HG03378 (cell line): ENCODE measurements at regions not wholly inside any gene's neighbourhood (a gene's known extent, or its start where the extent isn't known, plus 50 kb on each side); places are given as distances from the start of the nearest gene placed in this dataset.
"Not testable (repeated sequence)": the region's sequence is repeated elsewhere in the genome, so short reads cannot be mapped to it uniquely, and the experiment has no call there.

ENCODE experiments used
- ATAC-seq: cut with Tn5 transposase; IDR thresholded peaks from one replicate; pipeline ENCODE4 v1.9.1; 2021; ENCODE audit warnings: mild to moderate bottlenecking, moderate library complexity; ENCODE audit not compliant: unreplicated experiment

GRCh38 chr16:80263181-80263823 is 277.5 kb upstream of the DYNLRB2 start:
- ATAC-seq = no peak

- ATAC-seq = no peak
Observed at GRCh38 chr16:80260906-80261311, 279.9 kb upstream of the DYNLRB2 start.

DNA sequence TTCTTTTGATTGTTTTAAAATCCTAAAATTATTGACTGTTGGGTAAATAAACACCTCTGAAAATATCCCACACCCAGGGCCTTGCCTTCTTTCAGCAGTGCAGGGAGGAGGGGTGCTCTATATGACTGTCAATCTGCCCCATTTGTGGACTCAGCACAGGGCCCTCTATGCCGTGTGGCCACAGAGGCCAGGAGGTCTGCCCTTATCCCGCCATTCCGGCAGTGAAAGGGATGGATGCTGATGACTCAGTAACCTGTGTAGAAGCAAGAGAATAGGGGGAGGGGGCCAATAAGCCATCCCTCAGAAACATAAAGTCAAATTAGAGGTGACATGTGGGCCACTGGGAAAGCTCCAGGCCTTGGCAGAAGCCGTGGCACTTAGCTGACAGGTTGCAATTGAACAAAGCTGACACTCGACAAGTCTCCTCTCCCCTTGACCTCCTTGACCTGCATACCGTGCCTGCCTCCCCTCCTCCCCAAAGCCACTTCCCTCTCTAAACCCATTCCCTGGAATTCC is 281.4 kb upstream of the DYNLRB2 start:
- ATAC-seq = no peak

DNA sequence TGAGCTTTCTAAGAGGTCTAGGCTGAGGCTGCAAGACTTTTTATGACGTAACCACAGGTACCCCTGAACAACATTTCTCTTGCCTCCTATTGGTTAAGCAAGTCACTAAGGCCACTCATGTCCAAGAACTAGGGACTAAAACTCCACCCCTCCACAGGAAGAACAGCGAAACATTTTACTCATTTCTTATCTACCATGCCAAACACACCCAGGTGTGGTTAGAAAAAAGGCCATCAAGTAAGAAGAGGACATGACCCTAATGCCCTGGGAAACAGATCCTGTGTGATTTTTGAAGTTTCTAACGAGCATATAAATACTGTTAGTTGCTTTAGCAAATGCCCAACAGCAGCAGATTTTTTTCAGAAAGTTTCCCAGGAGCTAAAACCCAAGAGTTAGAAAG is 282.4 kb upstream of the DYNLRB2 start:
- ATAC-seq = no peak

- ATAC-seq = no peak
Observed at GRCh38 chr16:80254970-80255369, 285.8 kb upstream of the DYNLRB2 start.

GRCh38 chr16:80253741-80254140 is 287.1 kb upstream of the DYNLRB2 start:
- no peak for ATAC-seq

- ATAC-seq = no peak
Observed at GRCh38 chr16:80250381-80250780, 290.4 kb upstream of the DYNLRB2 start.

DNA sequence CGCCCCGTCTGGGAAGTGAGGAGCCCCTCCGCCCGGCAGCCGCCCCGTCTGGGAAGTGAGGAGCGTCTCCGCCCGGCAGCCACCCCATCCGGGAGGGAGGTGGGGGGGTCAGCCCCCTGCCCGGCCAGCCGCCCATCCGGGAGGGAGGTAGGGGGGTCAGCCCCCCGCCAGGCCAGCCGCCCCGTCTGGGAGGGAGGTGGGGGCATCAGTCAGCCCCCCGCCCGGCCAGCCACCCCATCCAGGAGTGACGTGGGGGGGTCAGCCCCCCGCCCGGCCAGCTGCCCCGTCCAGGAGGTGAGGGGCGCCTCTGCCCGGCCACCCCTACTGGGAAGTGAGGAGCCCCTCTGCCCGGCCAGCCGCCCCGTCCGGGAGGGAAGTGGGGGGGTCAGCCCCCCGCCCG is 297.5 kb upstream of the DYNLRB2 start:
- ATAC-seq = not testable (repeated sequence)

DNA sequence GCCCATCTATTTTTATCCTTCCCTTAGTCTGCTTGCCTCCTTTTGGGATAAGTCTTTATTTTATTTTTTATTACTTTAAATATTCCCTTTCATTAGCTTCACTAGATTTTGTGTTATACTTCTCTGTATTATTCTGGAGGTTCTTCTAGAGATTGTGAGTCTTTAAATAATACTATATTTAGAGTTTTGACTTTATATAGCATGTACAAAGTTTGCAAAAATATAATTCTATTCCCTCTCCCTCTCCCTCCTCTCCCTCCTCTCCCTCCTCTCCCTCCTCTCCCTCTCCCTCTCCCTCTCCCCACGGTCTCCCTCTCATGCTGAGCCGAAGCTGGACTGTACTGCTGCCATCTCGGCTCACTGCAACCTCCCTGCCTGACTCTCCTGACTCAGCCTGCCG is 298.5 kb upstream of the DYNLRB2 start:
- not testable (repeated sequence) for ATAC-seq

DNA sequence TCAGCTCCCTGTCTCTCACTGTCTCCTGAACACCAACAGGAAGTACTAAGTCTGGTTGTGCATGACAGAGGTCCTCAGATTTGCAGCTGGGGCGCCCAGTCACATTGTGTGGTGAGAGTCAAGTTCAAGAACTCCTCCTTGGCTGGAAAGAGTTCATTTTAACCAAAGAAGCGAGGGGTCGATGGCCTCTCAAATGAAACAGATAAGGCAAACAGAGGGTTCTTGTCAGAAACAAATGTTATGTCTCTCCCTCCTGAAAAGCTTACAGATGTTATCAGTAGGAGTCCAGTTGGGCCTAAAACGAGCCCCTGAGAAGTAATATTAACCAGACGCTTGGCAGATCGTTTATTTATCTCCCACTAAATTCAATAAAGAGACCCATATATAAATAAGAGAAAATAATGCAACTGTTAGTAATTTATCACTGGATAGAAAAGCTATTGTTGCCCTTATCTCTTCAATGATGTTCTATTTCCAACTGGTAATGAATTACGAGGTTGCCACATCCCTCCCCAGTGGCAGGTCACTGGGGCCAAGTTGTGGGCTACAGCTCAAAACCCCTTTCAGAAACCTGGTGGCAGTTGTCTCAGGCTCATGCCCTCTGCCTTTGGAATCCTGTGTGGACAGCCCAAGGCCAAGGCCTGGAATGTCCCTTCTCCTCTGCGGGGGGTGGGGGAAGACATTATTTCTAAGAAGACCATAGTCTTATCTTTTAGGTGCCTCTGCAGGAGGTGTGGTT is 307.5 kb upstream of the DYNLRB2 start:
- no peak for ATAC-seq

DNA sequence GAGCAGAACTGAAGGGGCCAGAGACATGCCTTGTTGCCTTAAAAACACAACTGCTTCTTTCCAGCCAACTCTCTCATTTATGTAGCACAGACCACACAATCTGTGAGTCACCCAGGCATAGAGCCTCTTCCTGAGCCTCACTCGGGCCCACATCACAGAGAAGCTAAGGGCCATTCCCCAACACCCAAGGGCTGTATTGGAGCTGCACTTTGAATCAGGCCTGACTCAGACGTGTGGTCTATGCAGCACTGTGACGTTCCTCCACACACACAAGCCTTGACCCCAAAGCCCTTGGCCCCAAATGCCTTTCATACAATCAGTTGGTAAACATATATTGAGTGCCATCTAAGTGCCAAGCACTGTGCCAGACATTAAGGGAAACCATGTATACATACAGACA is 308.9 kb upstream of the DYNLRB2 start:
- peak; percentile 92 for ATAC-seq

DNA sequence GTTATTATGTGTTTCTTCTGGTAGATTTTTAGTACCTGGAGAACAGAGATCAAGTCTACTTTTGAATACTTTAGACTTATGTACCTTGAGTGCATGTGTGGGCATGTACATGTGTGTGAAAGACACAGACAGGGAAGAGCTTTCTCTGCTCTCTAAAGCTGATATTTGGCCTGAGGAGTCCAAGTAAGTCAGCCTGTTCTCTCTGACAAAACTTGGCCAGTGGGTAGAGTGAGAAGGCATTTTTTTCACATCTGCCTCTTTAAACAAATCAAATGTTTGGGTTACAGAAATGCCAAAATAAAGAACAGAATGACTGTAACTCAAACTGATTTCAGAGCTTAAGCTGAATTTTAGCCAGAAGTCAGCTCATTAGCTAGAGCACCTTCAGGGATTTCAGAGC is 309.7 kb upstream of the DYNLRB2 start:
- no peak for ATAC-seq

- no peak for ATAC-seq
Observed at GRCh38 chr16:80230328-80231120, 310.3 kb upstream of the DYNLRB2 start.

- ATAC-seq = no peak
Observed at GRCh38 chr16:80226499-80226898, 314.3 kb upstream of the DYNLRB2 start.

DNA sequence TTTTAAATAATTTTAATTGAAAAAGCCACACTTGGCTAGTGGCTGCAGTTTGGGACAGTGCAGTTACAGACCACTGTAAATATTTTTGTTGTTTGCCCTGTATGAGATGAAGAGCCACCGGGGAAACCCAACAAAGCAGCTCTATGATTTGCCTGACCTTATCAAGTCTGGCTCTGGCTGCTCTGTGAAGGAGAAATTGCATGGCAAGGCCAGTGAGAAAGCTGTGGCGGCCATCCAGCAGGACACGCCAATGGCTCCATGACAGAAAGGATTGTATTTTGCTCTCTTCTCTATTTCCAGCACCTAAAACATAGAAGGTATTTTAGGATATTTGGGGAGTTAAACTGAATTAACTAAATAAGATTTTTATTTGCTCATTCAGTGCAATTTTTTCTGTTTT is 330.0 kb upstream of the DYNLRB2 start:
- ATAC-seq = no peak

DNA sequence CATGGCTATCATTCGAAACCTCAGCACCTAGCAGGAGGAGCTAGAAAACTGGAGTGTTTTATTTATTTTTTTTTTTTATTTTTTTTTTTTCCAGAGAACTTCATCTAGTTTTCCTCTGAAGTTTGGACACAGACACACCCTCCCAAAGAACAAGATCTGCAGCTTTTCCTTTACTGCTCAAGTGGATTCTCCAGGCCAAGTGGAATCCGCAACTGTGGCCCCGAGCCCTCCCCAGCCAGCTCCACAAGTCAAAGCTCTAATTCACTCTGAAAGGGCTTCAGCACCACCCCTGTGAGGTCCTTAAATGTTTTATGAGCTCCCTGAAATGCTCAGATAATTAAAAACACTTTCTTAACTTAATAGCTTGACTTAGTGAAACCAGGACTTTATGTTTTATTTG is 332.1 kb upstream of the DYNLRB2 start:
- no peak for ATAC-seq

DNA sequence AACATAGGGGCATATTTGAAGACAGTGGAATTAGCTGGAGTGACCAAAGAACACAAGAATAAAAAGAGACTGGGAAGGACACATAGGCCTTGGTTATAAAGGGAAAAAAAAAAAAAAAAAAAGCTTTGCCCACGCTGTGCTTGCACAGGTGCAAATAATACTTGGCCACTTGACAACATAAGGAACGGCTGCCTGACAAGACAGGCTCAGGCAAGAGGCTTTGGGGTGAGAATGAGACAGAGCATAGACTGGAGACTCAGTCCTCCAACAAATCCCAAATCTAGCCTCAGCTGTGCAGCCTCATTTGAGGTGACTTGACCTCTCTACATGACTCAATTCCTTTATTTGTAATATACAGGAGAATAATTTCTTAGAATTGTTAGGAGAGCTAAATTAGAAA is 332.8 kb upstream of the DYNLRB2 start:
- ATAC-seq = no peak

DNA sequence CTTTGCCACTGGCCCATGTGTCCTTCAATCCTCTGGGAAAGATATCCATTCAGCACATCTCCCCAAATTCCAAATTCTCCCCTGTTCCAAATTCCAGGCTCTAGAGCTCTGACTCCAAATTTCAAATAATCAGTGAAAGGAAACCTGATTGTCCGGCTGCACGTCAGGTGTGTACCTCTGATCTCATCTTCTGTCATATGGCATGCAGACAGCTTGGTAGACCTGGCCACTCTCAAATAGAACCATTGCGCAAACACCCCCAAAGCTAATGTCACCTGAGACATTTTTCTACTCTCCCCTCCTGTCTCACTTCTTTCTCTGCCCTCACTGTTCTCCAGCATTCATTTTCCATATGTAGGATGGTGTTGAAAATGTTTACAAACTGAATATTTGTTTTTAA is 337.0 kb upstream of the DYNLRB2 start:
- ATAC-seq = no peak

DNA sequence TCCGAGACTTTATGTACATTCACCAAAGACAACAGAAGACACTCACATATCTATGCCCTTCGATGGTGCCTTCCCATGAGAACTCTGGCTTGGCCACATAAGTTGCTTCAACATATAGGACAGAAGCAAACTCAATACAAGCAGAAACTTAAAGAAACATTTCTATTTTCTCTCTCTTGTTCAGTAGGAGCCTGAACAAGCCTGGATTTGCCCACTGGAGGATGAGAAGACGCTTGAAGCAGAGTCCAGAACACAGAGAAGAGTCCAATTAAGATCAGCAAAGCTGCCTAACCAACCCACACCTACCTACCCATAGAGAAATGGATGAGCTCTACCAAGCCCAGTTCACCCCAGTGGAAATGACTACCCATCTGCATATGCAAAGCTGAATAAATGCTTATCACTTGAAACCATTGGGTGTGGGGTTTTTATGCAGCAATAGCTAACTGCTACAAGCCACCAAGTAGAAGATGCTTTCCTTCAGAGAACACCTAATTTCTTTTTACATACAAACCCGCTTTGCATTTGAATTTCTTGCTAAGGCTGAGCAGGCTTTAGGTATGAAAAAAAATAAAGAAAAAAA is 337.9 kb upstream of the DYNLRB2 start:
- ATAC-seq = no peak

GRCh38 chr16:80200079-80200478 is 340.7 kb upstream of the DYNLRB2 start:
- no peak for ATAC-seq

- ATAC-seq = no peak
Observed at GRCh38 chr16:80199614-80200013, 341.2 kb upstream of the DYNLRB2 start.
